ENCODE measurements at regions not wholly inside any gene's neighbourhood (a gene's known extent, or its start where the extent isn't known, plus 50 kb on each side); places are given as distances from the start of the nearest gene placed in this dataset.

DNA sequence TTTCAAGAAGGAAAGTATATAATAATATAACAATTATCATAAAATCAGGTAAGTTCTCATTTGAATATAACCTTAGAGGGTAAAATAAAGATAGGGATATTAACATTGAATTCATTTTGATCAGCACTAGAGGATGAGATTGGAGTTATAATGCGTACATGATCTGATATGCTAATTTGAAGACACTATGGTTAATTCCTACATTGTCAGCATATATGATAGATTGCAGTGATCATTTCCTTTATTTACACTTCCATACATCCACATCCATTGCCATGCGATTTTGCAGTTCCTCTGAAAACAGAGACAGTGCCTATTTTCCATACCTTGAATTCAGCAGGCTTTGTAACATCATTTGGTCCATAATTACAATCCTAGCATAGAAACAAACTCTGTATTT, 519.2 kb downstream of the CCDC85A start:
- H3K4me1 ChIP-seq (ENCODE audit: low read depth): no peaks in the 10 kb centered on the region
- no peak for DNase-seq (ENCODE audit: low read depth in 1 of 2, low spot score in 1 of 2)
- H3K4me3 ChIP-seq: no peak overlapping the region
- H3K36me3 ChIP-seq: no peaks in the 10 kb centered on the region
- no peak for TF ChIP-seq CTCF (IDR thresholded peaks at IDR 0.05; ENCODE audit: low read depth, low read length)
- H3K27me3 ChIP-seq: no peaks in the 10 kb centered on the region
- no peak overlapping the region for H3K27ac ChIP-seq
- H3K9me3 ChIP-seq (ENCODE audit: low read depth): no peaks in the 10 kb centered on the region

DNA sequence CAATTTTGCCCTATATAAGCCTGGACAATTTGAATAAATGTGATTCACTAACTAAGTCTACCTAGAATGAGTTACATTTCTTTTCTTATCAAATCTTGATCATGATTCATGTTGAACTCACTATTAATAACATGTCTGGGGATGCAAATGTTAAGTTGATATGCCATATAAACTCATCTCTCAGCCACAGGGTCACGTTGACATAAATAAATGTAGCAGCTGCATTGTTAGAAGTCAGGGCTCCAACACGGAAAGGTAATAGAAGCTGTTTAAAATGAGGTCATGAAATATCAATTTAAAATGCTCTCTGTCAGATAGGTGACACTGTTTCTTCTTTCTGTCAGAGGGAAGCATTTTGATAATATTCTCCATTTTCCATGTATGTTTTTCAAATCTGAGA, 521.9 kb downstream of the CCDC85A start:
- no peak overlapping the region for H3K4me3 ChIP-seq
- no peaks in the 10 kb centered on the region for H3K27me3 ChIP-seq

GRCh38 chr2:56707218-56707617, 523.4 kb downstream of the CCDC85A start:
- Histone ChIP-seq H3K4me1 (ENCODE audit: low read depth) (no peaks in the 10 kb centered on the region), H3K27me3 (no peaks in the 10 kb centered on the region), H3K27ac (no peak overlapping the region), H3K4me3 (no peak overlapping the region), H3K36me3 (no peaks in the 10 kb centered on the region), H3K9me3 (ENCODE audit: low read depth) (no peaks in the 10 kb centered on the region)
- no peak for DNase-seq (ENCODE audit: low read depth in 1 of 2, low spot score in 1 of 2)
- no peak for TF ChIP-seq CTCF (IDR thresholded peaks at IDR 0.05; ENCODE audit: low read depth, low read length)

More for the DNA sequence above, 521.9 kb downstream of the CCDC85A start:
- H3K27ac ChIP-seq: no peak overlapping the region
- DNase-seq (ENCODE audit: low read depth in 1 of 2, low spot score in 1 of 2): no peak
- H3K4me1 ChIP-seq (ENCODE audit: low read depth): no peaks in the 10 kb centered on the region
- no peak for TF ChIP-seq CTCF (IDR thresholded peaks at IDR 0.05; ENCODE audit: low read depth, low read length)
- H3K36me3 ChIP-seq: no peaks in the 10 kb centered on the region
- H3K9me3 ChIP-seq (ENCODE audit: low read depth): no peaks in the 10 kb centered on the region

GRCh38 chr2:56707650-56708049, 523.9 kb downstream of the CCDC85A start:
- Histone ChIP-seq H3K4me1 (ENCODE audit: low read depth) (no peaks in the 10 kb centered on the region), H3K9me3 (ENCODE audit: low read depth) (no peaks in the 10 kb centered on the region), H3K36me3 (no peaks in the 10 kb centered on the region), H3K4me3 (no peak overlapping the region), H3K27me3 (no peaks in the 10 kb centered on the region), H3K27ac (no peak overlapping the region)
- TF ChIP-seq CTCF (IDR thresholded peaks at IDR 0.05; ENCODE audit: low read depth, low read length): no peak
- no peak for DNase-seq (ENCODE audit: low read depth in 1 of 2, low spot score in 1 of 2)

DNA sequence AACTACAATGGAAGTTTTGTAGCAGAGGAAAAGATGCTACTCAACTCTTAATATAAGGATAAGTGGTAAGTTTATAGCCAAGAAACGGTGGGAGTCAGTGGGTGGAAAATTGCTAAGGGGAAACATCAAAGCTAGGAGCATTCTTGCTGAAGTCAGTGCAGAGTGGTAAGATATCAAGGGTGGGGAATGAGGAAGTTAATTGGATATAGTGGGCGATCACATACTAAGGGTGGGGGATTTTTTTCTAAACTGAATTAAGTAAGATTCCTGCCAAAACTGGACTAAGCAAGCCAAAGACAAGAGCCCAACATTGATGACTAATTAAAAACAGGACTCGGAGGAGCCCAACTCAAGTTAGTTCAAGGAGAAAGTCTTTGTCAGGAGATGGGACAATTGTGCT, 525.4 kb downstream of the CCDC85A start:
- no peak for DNase-seq (ENCODE audit: low read depth in 1 of 2, low spot score in 1 of 2)
- H3K36me3 ChIP-seq: no peaks in the 10 kb centered on the region

More for the DNA sequence above, 525.4 kb downstream of the CCDC85A start:
- Histone ChIP-seq H3K27ac (no peak overlapping the region), H3K4me3 (no peak overlapping the region), H3K9me3 (ENCODE audit: low read depth) (no peaks in the 10 kb centered on the region), H3K4me1 (ENCODE audit: low read depth) (peaks cover 12% of the 10 kb centered on the region), H3K27me3 (no peaks in the 10 kb centered on the region)
- TF ChIP-seq CTCF (IDR thresholded peaks at IDR 0.05; ENCODE audit: low read depth, low read length): no peak

Data from cardiac muscle cell (in vitro differentiated cells and primary cell).